HG02970 (cell line): ENCODE measurements at regions not wholly inside any gene's neighbourhood (a gene's known extent, or its start where the extent isn't known, plus 50 kb on each side); places are given as distances from the start of the nearest gene placed in this dataset.

Experiments used
- ATAC-seq: cut with Tn5 transposase; IDR thresholded peaks from one replicate; pipeline ENCODE4 v1.9.1; 2021; ENCODE audit warnings: mild to moderate bottlenecking, moderate library complexity, moderate number of reproducible peaks; ENCODE audit not compliant: unreplicated experiment, low FRiP score

DNA sequence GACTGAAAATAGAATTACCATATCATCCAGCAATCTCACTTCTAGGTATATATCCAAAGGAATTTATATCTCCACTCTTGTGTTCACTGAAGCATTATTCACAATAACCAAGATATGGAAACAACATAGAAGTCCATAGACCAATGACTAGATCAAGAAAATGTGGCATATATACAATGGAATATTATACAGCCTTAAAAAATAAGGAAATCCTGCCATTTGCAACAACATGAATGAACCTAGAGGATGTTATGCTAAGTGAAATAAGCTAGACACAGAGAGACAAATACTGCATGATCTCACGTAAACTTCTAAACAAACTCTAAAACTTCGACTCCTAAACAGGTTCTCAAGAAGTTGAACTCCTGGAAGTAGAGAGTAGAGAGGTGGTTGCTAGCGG, 254.5 kb downstream of the SKIDA1 start:
- no peak for ATAC-seq

DNA sequence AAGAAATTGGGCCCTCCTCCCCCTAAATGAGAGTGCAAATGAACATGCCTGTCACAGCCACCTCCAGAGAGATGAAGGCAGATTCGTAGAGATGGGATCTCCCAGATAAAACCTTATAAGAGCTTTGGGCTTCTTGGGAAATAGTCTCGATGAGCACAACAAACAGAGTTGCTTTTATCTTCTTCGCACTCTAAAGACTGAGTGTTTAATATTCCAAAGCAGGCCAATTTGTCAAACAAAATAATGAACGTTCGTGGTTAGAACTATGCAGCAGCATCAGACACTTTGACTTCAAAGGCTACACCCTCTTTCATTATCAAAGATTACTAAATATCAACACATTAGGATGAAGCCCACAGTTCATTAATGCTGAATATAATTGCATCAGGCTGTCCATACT, 256.2 kb downstream of the SKIDA1 start:
- ATAC-seq: no peak

DNA sequence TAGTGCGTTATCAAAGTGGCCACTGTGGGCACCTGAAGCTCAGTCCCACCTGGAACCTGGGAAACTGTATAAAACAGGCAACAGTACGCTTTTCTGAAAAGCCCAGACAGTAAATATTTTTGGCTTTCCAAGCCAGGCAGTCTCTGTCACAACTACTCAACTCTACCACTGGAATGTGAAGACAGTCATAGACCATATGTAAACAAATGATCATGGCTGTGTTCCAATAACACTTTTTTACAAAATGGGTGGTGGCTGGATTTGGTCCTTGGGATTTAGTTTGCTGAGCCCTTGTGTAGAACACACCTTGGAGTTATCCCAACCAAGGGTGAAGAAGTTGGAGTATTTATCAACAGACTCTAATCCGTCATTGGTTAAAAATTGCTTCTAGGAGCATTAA, 259.9 kb downstream of the SKIDA1 start:
- ATAC-seq: no peak

DNA sequence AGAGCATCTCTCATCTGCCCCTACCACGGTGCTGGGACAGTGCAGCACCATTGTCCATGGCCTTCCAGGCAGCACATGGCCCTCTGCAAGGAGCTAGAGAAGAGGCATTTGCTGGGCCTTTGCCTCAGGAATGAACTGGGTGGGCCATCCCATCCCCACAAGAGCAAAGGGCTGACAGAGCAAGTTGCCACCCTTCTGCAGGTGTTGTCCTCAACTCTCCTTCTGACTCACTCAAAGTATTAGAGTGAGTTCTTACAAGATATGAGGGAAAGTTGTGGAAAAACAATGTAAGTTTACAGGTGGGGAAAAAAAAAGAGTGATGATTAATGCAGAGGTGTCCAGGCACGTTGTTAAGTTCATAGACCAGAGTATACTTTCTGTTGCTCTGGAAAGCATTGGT, 261.2 kb downstream of the SKIDA1 start:
- ATAC-seq: no peak

DNA sequence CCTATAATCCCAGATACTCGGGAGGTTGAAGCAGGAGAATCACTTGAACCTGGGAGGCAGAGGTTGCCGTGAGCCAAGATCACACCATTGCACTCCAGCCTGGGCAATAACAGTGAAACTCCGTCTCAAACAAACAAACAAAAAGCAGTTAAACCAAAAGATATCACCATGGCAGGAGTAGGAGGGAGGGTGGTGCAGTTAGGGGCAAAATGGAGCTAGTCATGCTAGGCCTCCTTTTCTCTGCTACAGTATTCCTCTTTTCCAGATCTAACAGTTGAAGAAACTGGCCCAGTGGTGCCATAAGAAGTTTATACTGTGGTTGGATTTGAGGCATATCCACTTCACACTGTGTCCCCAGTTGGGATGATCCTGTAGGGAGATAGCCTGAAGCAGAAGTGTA, 261.6 kb downstream of the SKIDA1 start:
- no peak for ATAC-seq

DNA sequence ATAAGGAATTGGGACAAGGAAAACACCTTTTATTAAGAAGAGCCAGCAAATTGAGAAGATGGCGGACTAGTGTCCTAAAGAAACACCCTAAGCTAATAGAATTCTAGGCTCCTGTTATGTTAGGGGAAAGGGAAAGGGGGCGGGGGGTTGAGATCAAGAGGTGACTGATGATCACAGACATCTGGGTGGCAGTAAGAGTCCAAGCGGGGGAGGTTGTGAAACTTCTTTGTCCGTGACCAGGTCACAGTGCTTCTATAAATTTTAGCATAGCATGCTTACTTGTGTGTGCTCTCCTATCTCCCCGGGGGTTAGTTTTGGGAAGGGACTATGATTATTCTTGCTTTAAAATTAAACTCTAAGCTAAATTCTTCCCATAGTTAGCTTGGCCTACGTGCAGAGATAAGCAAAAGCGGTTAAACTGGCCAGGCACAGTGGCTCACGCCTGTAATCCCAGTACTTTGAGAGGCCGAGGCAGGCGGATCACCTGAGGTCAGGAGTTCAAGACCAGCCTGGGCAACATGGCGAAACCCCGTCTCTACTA, 262.1 kb downstream of the SKIDA1 start:
- no peak for ATAC-seq

DNA sequence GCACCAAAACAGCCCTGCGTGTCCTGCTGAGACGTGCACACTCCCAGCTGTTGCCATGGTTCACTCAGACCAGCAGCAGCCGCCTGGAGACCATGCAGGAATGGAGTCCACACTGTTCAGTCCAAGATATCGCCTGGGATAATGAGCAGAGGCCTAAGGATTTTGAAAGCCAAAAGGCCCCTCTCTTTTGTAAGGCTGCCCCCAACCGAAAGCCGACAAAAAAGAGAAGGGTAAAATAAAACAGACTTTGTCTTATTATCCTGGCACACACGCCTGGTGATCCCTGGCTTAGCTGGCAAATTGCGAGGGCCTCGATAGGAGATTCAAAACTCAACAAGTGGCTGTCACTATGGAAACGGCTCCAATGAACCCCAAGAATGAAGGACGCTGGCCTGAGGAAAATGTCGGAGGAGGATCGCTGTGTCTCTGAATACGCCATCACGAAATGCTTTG, 263.6 kb downstream of the SKIDA1 start:
- no peak for ATAC-seq

DNA sequence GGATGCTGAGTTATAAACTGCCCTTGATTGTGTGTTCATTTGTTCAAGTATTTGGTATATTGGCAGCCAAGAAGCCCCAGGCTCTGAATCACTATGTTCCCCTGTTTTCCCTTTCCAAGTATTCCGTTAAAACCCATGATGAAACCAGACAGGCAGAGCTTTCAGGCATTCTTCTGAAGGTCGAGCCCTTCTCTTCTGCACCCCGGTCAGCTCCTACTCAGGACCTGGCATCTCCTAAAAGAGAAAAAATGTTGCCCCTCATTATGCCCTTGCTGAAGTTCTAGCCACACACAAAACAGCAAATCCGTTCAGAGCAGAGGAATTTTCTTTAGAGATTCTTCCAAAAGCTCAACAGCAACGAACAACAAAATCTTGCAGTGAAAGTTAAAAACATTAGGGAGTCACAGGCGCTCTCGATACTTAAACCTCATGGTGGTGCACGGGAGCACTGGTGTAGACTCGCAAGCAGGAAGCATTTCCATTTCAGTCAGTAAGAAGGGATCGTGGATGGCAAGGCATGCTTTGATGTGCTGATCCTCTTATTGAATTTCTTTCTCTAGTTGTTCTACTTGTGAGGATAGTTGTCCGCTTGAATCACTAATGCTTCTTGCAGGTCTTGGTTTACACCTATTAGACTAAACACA, 264.9 kb downstream of the SKIDA1 start:
- ATAC-seq: no peak

GRCh38 chr10:21260066-21260465, 265.4 kb downstream of the SKIDA1 start:
- ATAC-seq: no peak

GRCh38 chr10:21257919-21258318, 267.6 kb downstream of the SKIDA1 start:
- ATAC-seq: no peak

- ATAC-seq: no peak
These were observed 268.3 kb downstream of the SKIDA1 start for GRCh38 chr10:21257191-21257590.

DNA sequence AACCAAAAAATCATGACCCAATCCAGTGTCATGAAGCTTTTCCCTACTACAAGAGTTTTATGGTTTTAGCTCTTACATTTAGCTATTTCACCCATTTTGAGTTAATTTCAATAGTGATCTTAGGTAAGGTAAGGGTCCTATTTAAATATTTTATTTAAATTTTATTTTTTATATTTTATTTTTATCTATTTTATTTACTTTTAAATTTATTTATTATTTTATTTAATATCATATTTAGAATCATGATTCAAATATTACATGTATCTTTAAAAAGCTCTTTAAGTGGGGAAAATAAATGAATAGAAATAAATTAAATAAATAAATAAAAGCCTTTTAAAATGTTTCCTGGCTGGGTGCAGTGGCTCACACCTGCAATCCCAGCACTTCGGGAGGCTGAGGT, 276.0 kb downstream of the SKIDA1 start:
- ATAC-seq: no peak

GRCh38 chr10:21247592-21247991, 277.9 kb downstream of the SKIDA1 start:
- no peak for ATAC-seq

DNA sequence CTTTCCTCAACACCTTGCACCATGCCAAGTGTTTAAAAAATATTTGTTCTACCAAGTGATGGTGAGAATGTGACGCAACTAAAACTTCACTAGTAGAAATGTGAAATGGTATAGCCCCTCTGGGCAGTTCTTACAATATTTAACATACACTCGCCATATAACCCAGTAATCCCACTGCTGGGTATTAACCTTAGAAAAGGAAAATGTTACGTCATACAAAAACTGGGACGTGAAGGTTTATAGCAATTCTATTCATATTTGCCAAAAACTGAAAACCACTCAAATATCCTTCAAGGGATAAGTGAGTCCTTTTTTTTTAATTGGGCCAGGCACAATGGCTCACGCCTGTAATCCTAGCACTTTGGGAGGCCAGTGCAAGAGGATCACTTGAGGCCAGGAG, 279.3 kb downstream of the SKIDA1 start:
- no peak for ATAC-seq

DNA sequence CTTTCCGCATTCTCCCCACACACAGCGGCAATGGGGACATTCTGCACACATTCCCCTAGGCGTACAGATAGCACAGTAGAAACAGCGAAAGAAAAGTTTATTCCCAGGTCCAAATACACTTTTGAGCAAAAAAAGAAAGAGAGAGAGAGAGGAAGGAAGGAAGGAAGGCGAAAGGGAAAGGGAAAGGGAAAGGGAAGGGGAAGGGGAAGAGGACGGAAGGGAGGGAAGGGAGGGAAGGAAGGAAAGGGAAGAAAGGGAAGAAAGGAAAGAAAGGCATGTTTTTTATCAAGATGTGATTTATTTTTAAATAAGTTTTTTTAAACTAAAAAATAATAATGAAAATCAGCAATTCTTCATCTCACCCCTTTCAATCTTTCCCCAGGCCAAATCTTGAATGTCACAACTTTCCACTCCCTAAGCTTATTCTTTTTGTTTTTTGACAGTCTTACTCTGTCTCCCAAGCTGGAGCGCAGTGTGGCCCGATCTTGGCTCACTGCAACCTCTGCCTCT, 281.7 kb downstream of the SKIDA1 start:
- ATAC-seq: no peak

- ATAC-seq: no peak
These were observed 282.6 kb downstream of the SKIDA1 start for GRCh38 chr10:21242915-21243314.

- ATAC-seq: no peak
These were observed 286.8 kb downstream of the SKIDA1 start for GRCh38 chr10:21238717-21239116.

GRCh38 chr10:21238044-21238443, 287.4 kb downstream of the SKIDA1 start:
- ATAC-seq: no peak

GRCh38 chr10:21234761-21235160, 290.7 kb downstream of the SKIDA1 start:
- no peak for ATAC-seq

DNA sequence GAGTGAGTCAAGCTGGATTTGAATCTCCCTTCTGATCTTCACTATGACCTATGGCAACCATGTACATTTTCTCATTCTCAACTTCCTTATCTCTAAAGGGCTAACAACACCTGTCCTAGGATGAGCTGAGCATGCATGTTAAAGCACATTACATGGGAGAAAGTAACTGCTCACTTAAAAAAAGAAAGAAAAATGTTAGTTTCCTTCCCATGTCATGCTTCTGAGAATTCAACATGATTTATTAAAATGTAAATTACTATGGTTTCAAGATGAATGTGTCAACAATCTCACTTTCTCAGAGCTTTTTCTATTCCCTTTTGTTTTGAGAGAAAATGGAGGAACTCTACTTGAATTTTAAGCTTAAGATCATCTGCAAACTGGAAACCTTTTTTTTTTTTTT, 295.3 kb downstream of the SKIDA1 start:
- no peak for ATAC-seq

- no peak for ATAC-seq
These were observed 307.6 kb downstream of the SKIDA1 start for GRCh38 chr10:21217748-21218367.

GRCh38 chr10:21217107-21217506, 308.4 kb downstream of the SKIDA1 start:
- ATAC-seq: no peak
